Activated naive CD4-positive, alpha-beta T cell treated with anti-CD3 and anti-CD28 coated beads for 36 hours (primary cell): ENCODE measurements at regions not wholly inside any gene's neighbourhood (a gene's known extent, or its start where the extent isn't known, plus 50 kb on each side); places are given as distances from the start of the nearest gene placed in this dataset.

Experiments used
- CTCF ChIA-PET: fragments of 350-600 bp; sonication (Branson Sonifier 250); formaldehyde crosslinking; loops from one replicate; lab custom pipeline; 2021; ENCODE audit warnings: antibody characterized with exemption; lab: Charles Lee
- DNase-seq: peaks from one replicate; pipeline ENCODE4 v3.0.0-alpha.2; 2020
- H3K27ac Mint-ChIP-seq: one replicate; pipeline ENCODE4 v1.8.0; 2021; ENCODE audit warnings: mild to moderate bottlenecking, mixed read lengths
- H3K27me3 Mint-ChIP-seq: one replicate; pipeline ENCODE4 v1.8.0; 2021; ENCODE audit warnings: low read depth, mixed read lengths
- H3K36me3 Mint-ChIP-seq: one replicate; pipeline ENCODE4 v1.8.0; 2021; ENCODE audit warnings: low read depth, mixed read lengths
- H3K4me1 Mint-ChIP-seq: one replicate; pipeline ENCODE4 v1.8.0; 2021; ENCODE audit warnings: low read depth, mixed read lengths
- H3K4me3 Mint-ChIP-seq: one replicate; pipeline ENCODE4 v1.8.0; 2021; ENCODE audit warnings: mild to moderate bottlenecking, moderate library complexity, mixed read lengths
- H3K9me3 Mint-ChIP-seq: one replicate; pipeline ENCODE4 v1.8.0; 2021; ENCODE audit warnings: mixed read lengths
- intact Hi-C: fragments of 100-400 bp; cut with micrococcal nuclease; formaldehyde crosslinking; loops from one replicate; pipeline ENCODE4 v1.15.1; 2023

DNA sequence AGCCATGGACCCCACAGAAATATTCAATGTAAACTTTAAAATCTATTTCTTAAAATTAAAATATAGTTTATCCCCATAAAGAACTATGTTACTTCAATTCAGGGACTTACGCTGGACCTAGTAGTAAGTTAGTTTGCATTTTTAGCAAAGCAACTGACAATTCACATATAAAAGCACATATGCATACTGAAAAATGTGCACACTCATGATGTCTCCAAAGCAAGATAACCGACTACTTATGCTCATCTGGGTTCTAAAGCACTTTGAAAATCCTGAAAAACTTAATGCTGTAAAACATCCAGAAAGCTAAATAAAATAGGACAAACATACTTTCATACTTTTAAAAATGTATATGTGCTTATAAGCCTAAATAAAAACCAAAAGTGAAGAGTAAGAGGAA, 264.4 kb upstream of the GAS1 start:
- no peaks in the 10 kb centered on the region for H3K36me3 Mint-ChIP-seq
- intact Hi-C loops, result no loop called here
- H3K27me3 Mint-ChIP-seq, result peaks cover 6% of the 10 kb centered on the region
- DNase-seq, result no peak
- no peak overlapping the region for H3K27ac Mint-ChIP-seq
- no peaks in the 10 kb centered on the region for H3K9me3 Mint-ChIP-seq
- H3K4me3 Mint-ChIP-seq, result no peak overlapping the region
- H3K4me1 Mint-ChIP-seq, result no peaks in the 10 kb centered on the region
- CTCF ChIA-PET, result no interaction called here

- no peaks in the 10 kb centered on the region for H3K9me3 Mint-ChIP-seq
- intact Hi-C loops, result no loop called here
- CTCF ChIA-PET, result no interaction called here
- peaks cover 6% of the 10 kb centered on the region for H3K27me3 Mint-ChIP-seq
- no peak for DNase-seq
- no peaks in the 10 kb centered on the region for H3K36me3 Mint-ChIP-seq
- no peak overlapping the region for H3K27ac Mint-ChIP-seq
- H3K4me3 Mint-ChIP-seq, result no peak overlapping the region
- no peaks in the 10 kb centered on the region for H3K4me1 Mint-ChIP-seq
Observed at GRCh38 chr9:87212605-87213021, 265.3 kb upstream of the GAS1 start.

DNA sequence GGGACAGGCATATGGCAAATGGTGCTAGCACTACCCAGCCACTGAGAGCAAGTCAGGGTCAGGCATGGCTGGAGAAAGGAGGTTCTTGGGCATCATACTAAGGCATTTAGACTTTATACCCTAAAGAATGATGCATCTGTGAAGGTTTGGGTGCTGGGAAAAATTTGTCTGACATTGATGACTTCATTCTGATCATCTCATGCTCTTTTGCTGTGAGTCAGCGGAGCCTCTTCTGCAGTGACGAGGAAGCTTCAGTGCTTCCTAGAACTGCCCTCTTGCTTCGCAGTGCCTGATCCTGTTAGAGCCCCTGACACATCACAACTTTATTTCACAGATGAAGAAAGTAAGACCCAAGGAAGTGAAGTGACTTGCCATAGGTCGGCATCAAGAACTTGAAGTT, 266.6 kb upstream of the GAS1 start:
- intact Hi-C loops, result no loop called here
- Mint-ChIP-seq H3K4me3 (no peak overlapping the region), H3K36me3 (no peaks in the 10 kb centered on the region), H3K27ac (no peak overlapping the region), H3K27me3 (peaks cover 6% of the 10 kb centered on the region), H3K9me3 (no peaks in the 10 kb centered on the region), H3K4me1 (no peaks in the 10 kb centered on the region)
- CTCF ChIA-PET, result no interaction called here
- no peak for DNase-seq

DNA sequence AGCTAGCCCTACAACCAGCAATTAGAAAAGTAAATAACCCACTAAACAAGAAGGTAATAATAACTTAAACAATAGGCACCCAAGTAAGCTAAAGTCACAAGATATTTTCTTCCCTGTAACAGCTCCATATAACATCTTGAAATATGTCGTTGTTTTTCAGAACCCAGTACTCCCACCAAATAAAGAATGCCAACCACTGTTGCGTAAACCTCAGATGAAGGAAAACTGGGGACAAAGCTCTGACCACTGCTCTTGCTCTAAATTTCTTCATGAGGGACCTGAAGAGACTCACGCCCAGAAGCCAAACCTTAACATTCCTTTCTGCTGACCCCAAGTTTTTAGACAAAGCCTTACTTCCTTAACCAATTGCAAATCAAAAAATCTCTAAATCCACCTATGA, 267.7 kb upstream of the GAS1 start:
- intact Hi-C loops, result no loop called here
- H3K36me3 Mint-ChIP-seq, result no peaks in the 10 kb centered on the region
- peaks cover 6% of the 10 kb centered on the region for H3K27me3 Mint-ChIP-seq
- CTCF ChIA-PET, result no interaction called here
- DNase-seq, result no peak
- H3K9me3 Mint-ChIP-seq, result no peaks in the 10 kb centered on the region
- H3K4me3 Mint-ChIP-seq, result no peak overlapping the region
- H3K27ac Mint-ChIP-seq, result no peak overlapping the region
- H3K4me1 Mint-ChIP-seq, result no peaks in the 10 kb centered on the region

- no peaks in the 10 kb centered on the region for H3K9me3 Mint-ChIP-seq
- no peak overlapping the region for H3K4me3 Mint-ChIP-seq
- CTCF ChIA-PET, result no interaction called here
- no peak for DNase-seq
- peaks cover 6% of the 10 kb centered on the region for H3K27me3 Mint-ChIP-seq
- H3K27ac Mint-ChIP-seq, result no peak overlapping the region
- no peaks in the 10 kb centered on the region for H3K4me1 Mint-ChIP-seq
- intact Hi-C loops, result no loop called here
- H3K36me3 Mint-ChIP-seq, result no peaks in the 10 kb centered on the region
Observed at GRCh38 chr9:87216036-87216435, 268.7 kb upstream of the GAS1 start.

GRCh38 chr9:87216897-87217455, 269.7 kb upstream of the GAS1 start:
- CTCF ChIA-PET, result no interaction called here

GRCh38 chr9:87223392-87224246, 274.0 kb upstream of the DAPK1 start:
- no peak overlapping the region for H3K27ac Mint-ChIP-seq
- peaks cover 12% of the 10 kb centered on the region for H3K27me3 Mint-ChIP-seq
- H3K4me1 Mint-ChIP-seq, result no peaks in the 10 kb centered on the region
- H3K36me3 Mint-ChIP-seq, result no peaks in the 10 kb centered on the region
- DNase-seq, result no peak
- intact Hi-C loops, result no loop called here
- no peak overlapping the region for H3K4me3 Mint-ChIP-seq
- H3K9me3 Mint-ChIP-seq, result no peaks in the 10 kb centered on the region
- CTCF ChIA-PET, result no interaction called here

More at GRCh38 chr9:87216897-87217455, 269.7 kb upstream of the GAS1 start:
- DNase-seq, result no peak
- intact Hi-C loops, result no loop called here
- H3K27ac Mint-ChIP-seq, result no peak overlapping the region
- peaks cover 6% of the 10 kb centered on the region for H3K27me3 Mint-ChIP-seq
- no peaks in the 10 kb centered on the region for H3K36me3 Mint-ChIP-seq
- H3K4me1 Mint-ChIP-seq, result no peaks in the 10 kb centered on the region
- H3K4me3 Mint-ChIP-seq, result no peak overlapping the region
- H3K9me3 Mint-ChIP-seq, result no peaks in the 10 kb centered on the region

GRCh38 chr9:87226896-87227295, 270.8 kb upstream of the DAPK1 start:
- intact Hi-C loops, result no loop called here
- Mint-ChIP-seq H3K9me3 (no peaks in the 10 kb centered on the region), H3K36me3 (no peaks in the 10 kb centered on the region), H3K4me3 (no peak overlapping the region), H3K4me1 (no peaks in the 10 kb centered on the region), H3K27me3 (peaks cover 9% of the 10 kb centered on the region), H3K27ac (no peak overlapping the region)
- DNase-seq, result no peak
- CTCF ChIA-PET, result no interaction called here

DNA sequence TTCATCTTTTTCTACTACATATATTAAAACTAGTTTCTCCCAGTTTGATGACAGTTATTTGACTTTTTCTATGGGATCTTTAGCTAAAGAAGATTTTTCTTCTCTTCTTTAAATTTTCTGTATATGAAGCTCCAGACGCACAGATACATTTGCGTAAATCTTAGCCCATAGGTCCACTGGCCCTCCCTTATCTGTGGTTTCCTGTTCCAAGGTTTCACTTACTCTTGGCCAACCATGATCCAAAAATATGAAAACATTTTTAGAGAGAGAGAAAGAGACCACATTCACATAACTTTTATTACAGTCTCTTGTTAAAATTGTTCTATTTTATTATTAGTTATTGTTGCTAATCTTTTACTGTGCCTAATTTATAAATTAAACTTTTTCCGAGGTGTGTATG, 270.2 kb upstream of the DAPK1 start:
- Mint-ChIP-seq H3K9me3 (no peaks in the 10 kb centered on the region), H3K4me1 (no peaks in the 10 kb centered on the region), H3K4me3 (no peak overlapping the region), H3K27ac (no peak overlapping the region), H3K36me3 (no peaks in the 10 kb centered on the region), H3K27me3 (peaks cover 7% of the 10 kb centered on the region)
- no peak for DNase-seq
- CTCF ChIA-PET, result no interaction called here
- intact Hi-C loops, result no loop called here

- no peaks in the 10 kb centered on the region for H3K9me3 Mint-ChIP-seq
- no peaks in the 10 kb centered on the region for H3K27me3 Mint-ChIP-seq
- no peaks in the 10 kb centered on the region for H3K4me1 Mint-ChIP-seq
- no peak overlapping the region for H3K4me3 Mint-ChIP-seq
- CTCF ChIA-PET, result no interaction called here
- DNase-seq, result no peak
- intact Hi-C loops, result no loop called here
- no peak overlapping the region for H3K27ac Mint-ChIP-seq
- no peaks in the 10 kb centered on the region for H3K36me3 Mint-ChIP-seq
Observed at GRCh38 chr9:87229108-87229507, 268.6 kb upstream of the DAPK1 start.

DNA sequence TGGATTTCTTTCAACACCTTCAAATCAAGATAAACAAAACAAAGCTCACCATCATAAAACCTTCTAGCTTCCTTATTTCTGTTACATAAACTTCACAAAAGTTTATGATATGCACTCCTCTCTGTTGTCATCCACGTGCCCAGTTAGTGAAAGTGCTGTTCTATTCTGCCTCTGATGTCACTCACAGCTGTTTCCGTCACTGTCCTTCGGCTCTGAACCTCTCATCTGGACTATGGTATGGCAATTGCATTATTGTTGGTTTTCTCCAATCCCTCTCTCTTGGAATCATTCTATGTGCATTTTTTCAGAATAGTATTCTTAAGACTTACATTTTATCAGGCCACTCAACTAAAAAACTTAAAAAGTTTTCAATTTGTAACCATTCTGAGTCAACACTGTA, 264.2 kb upstream of the DAPK1 start:
- H3K9me3 Mint-ChIP-seq, result no peaks in the 10 kb centered on the region
- no peak for DNase-seq
- CTCF ChIA-PET, result no interaction called here

DNA sequence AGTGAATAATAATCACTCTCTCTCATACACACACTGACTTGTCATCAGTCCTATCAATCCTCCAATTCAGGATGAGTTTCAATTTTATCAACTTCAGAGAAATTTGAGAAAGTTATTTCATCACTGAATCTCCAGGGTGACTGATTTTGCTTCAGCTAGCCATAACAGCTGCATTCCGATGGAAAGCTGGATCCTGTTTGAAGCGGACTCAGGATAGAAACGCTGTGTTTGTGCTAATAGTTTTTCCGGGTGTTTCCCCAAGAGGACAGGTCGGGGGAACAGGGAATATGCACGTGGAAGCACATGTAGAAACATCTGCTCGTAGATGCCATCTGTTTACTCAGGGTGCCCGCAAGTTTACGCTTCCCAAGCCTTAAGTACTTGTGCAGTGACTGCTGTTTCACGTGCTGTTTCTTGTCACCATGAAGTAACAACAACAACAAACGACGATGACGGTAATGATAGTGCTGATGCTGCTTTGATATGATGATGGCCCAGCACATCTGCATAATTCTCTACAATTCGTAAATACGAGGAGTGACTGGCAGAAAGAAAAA, 263.7 kb upstream of the DAPK1 start:
- Mint-ChIP-seq H3K27me3 (peaks cover 5% of the 10 kb centered on the region), H3K36me3 (no peaks in the 10 kb centered on the region), H3K27ac (no peak overlapping the region), H3K4me3 (no peak overlapping the region), H3K9me3 (no peaks in the 10 kb centered on the region), H3K4me1 (no peaks in the 10 kb centered on the region)
- CTCF ChIA-PET, result no interaction called here
- intact Hi-C loops, result no loop called here
- DNase-seq, result no peak

More for the DNA sequence above, 264.2 kb upstream of the DAPK1 start:
- Mint-ChIP-seq H3K4me1 (no peaks in the 10 kb centered on the region), H3K4me3 (no peak overlapping the region), H3K27ac (no peak overlapping the region), H3K27me3 (peaks cover under 1% of the 10 kb centered on the region), H3K36me3 (no peaks in the 10 kb centered on the region)
- intact Hi-C loops, result no loop called here

DNA sequence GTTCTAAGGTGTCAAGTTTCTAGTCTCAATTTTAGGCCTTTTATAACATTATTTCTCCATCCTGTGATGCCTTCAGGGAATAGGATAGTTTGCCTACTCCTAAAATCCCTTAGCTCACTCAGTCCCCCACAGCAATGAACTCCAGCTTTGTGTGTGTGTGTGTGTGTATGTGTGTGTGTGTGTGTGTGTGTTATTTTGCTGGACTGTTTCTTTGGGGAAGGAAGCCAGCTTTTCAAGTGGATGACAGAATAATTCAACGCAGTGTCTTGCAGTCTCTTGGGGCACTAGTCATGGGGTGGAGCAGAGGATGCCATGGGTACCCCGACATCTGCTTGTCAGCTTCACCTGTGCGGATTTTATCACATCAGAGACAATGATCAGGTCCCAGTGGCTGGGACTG, 262.8 kb upstream of the DAPK1 start:
- Mint-ChIP-seq H3K27me3 (peaks cover 5% of the 10 kb centered on the region), H3K4me3 (no peak overlapping the region), H3K27ac (no peak overlapping the region), H3K4me1 (no peaks in the 10 kb centered on the region), H3K9me3 (no peaks in the 10 kb centered on the region), H3K36me3 (no peaks in the 10 kb centered on the region)
- DNase-seq, result no peak
- CTCF ChIA-PET, result no interaction called here
- intact Hi-C loops, result no loop called here
